ENCODE measurements at regions not wholly inside any gene's neighbourhood (a gene's known extent, or its start where the extent isn't known, plus 50 kb on each side); places are given as distances from the start of the nearest gene placed in this dataset.
"Not testable (repeated sequence)": the region's sequence is repeated elsewhere in the genome, so short reads cannot be mapped to it uniquely, and the experiment has no call there.

DNA sequence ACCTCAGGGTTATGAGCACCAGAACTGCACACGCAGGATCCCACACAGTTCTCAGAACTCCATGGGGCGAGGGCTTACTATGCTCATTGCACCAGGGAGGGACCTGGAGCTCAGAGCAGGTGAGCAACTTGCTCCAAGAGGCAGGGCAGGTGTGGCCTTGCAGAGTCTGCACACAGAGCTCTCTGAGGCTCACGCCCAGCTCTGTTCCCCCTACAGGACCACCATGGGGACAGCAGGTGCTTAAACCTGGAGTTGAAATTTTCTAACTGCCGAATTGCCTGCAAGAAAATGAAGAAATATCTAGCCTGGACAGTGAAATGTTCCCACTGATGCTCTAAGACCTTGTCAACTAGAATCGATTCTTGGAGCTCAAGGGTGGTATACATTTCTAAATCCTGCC, 49.9 kb upstream of the MSMB start:
- DNase-seq (ENCODE audit: low spot score); H3K27ac Mint-ChIP-seq; H3K4me3 Mint-ChIP-seq (ENCODE audit: low read depth); H3K36me3 Mint-ChIP-seq (ENCODE audit: low read depth); H3K27me3 Mint-ChIP-seq (ENCODE audit: low read depth); H3K9me3 Mint-ChIP-seq; intact Hi-C loops (cut with micrococcal nuclease): not testable (repeated sequence)
- peaks cover 25% of the 10 kb centered on the region for H3K4me1 Mint-ChIP-seq (ENCODE audit: low read depth)

DNA sequence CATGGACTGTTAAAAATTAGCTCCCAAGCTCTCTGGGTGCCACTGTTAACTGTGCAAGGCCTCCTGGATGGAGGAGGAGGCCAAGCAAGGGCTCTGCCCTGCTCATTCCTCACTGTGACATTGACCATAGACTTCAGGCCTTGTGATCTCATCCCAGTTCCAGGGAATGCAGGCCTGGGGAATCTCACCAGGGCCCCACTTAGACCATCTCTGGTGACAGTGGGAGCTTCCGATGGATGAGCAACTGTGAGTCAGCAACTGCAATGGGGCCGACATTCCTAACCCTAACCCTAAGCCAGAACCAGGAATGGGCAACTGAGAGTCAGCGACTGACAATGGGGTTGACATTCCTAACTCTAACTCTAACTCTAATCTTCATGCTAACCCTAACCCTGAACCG, 50.4 kb upstream of the MSMB start:
- Mint-ChIP-seq H3K9me3 (no peaks in the 10 kb centered on the region), H3K4me3 (ENCODE audit: low read depth) (no peak overlapping the region), H3K27ac (peak overlapping the region; percentile 78), H3K27me3 (ENCODE audit: low read depth) (peaks cover 3% of the 10 kb centered on the region), H3K4me1 (ENCODE audit: low read depth) (peaks cover 25% of the 10 kb centered on the region), H3K36me3 (ENCODE audit: low read depth) (no peaks in the 10 kb centered on the region)
- no peak for DNase-seq (ENCODE audit: low spot score)
- intact Hi-C loops (cut with micrococcal nuclease): no loop called here

GRCh38 chr10:46096909-46097575, 51.0 kb upstream of the MSMB start:
- Mint-ChIP-seq H3K27ac (peak overlapping the region; percentile 78), H3K9me3 (no peaks in the 10 kb centered on the region), H3K4me3 (ENCODE audit: low read depth) (no peak overlapping the region), H3K36me3 (ENCODE audit: low read depth) (no peaks in the 10 kb centered on the region), H3K4me1 (ENCODE audit: low read depth) (peaks cover 24% of the 10 kb centered on the region), H3K27me3 (ENCODE audit: low read depth) (peaks cover 4% of the 10 kb centered on the region)
- intact Hi-C loops (cut with micrococcal nuclease): no loop called here
- DNase-seq (ENCODE audit: low spot score): no peak

DNA sequence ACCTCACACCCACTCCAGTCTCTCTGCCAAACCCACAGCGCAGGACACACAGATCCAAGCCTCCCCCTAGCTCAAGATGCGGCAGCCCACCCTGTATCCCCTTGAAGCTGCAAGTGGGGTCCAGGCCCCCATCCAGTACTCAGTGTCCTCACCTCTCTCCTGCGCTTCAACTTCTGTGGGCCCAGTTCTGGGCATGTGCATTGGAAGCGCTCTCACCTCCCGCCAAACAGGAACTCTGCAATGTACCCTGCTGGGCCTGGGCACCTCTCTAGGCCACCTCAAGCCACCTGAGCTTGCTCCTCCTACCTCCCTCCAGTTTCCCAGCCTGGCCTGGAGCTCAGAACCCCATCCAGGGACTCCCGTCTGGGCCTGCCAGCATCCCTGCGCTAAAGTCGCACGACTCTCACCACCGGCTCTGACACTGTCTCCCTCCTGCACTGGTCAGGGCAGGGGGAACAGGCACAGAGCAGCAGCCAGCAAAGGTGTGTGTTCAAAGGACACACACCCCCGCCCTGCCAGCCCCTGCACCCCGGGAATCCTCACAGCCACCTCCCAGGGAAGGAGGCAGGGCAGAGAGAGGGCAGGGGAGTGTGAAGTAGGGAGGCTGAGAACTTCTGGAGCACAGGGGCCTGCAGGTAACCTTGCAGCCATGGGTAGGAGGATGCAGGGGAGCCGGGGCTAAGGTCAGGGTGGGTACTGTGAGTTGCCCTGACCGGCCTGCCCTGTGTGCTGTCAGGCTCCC, 51.7 kb upstream of the MSMB start:
- Mint-ChIP-seq H3K9me3 (no peaks in the 10 kb centered on the region), H3K27ac (no peak overlapping the region), H3K36me3 (ENCODE audit: low read depth) (no peaks in the 10 kb centered on the region), H3K4me3 (ENCODE audit: low read depth) (no peak overlapping the region), H3K27me3 (ENCODE audit: low read depth) (peaks cover 8% of the 10 kb centered on the region), H3K4me1 (ENCODE audit: low read depth) (peaks cover 24% of the 10 kb centered on the region)
- intact Hi-C loops (cut with micrococcal nuclease): no loop called here
- DNase-seq (ENCODE audit: low spot score): no peak

DNA sequence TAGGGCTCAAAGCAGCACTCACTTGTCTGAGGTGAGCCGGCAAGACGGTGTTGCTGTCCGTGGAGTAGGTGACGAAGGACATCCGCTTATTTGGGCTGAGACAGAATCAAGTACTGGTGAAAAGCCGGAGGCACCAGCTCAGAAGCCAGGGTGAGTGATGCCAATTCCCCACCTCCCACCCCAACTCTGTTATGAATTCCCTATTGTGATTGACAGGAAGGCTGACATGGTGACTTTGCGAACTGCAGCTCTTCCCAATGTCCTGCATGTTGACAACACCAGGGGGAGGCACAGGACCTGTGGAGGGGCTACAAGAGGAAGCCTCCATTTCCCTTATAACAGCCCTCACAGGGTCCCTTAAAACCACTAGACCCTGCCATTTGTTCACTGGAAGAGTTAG, 52.3 kb upstream of the MSMB start:
- no peak for DNase-seq (ENCODE audit: low spot score)
- H3K27me3 Mint-ChIP-seq (ENCODE audit: low read depth): peaks cover 8% of the 10 kb centered on the region
- peaks cover 24% of the 10 kb centered on the region for H3K4me1 Mint-ChIP-seq (ENCODE audit: low read depth)
- H3K9me3 Mint-ChIP-seq: no peaks in the 10 kb centered on the region
- intact Hi-C loops (cut with micrococcal nuclease): no loop called here
- no peaks in the 10 kb centered on the region for H3K36me3 Mint-ChIP-seq (ENCODE audit: low read depth)
- no peak overlapping the region for H3K27ac Mint-ChIP-seq
- no peak overlapping the region for H3K4me3 Mint-ChIP-seq (ENCODE audit: low read depth)

- intact Hi-C loops (cut with micrococcal nuclease); H3K27me3 Mint-ChIP-seq (ENCODE audit: low read depth); H3K27ac Mint-ChIP-seq; DNase-seq (ENCODE audit: low spot score); H3K36me3 Mint-ChIP-seq (ENCODE audit: low read depth); H3K4me3 Mint-ChIP-seq (ENCODE audit: low read depth); H3K9me3 Mint-ChIP-seq: not testable (repeated sequence)
- H3K4me1 Mint-ChIP-seq (ENCODE audit: low read depth): peaks cover 24% of the 10 kb centered on the region
These were observed 52.9 kb upstream of the MSMB start for GRCh38 chr10:46098925-46099324.

DNA sequence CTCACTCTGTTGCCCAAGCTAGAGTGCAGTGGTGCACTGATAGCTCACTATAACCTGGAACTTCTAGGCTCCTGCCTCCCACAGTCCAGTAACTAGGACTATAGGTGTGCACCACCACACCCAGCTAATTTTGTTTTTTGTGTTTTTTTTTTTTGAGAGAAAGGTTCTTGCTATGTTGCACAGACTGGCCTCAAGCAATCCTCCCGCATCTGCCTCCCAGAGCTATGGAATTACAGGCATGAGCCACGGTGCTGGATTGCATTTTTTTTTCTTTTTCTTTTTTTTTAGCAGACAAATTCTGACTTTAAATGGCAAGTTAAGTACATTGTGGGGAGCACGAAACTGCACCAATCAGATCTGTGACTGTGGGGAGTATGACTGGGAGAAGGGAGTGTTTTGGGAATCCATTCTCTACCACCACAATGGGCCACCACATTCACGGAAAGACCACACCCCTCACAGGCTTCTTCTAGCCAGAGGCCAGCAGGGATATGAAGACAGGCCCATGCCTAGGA, 58.1 kb upstream of the MSMB start:
- H3K4me1 Mint-ChIP-seq (ENCODE audit: low read depth): peaks cover 15% of the 10 kb centered on the region
- no peaks in the 10 kb centered on the region for H3K36me3 Mint-ChIP-seq (ENCODE audit: low read depth)
- no peak overlapping the region for H3K4me3 Mint-ChIP-seq (ENCODE audit: low read depth)
- intact Hi-C loops (cut with micrococcal nuclease): no loop called here
- no peak overlapping the region for H3K27ac Mint-ChIP-seq
- H3K27me3 Mint-ChIP-seq (ENCODE audit: low read depth): peaks cover 32% of the 10 kb centered on the region
- H3K9me3 Mint-ChIP-seq: no peaks in the 10 kb centered on the region
- DNase-seq (ENCODE audit: low spot score): no peak

DNA sequence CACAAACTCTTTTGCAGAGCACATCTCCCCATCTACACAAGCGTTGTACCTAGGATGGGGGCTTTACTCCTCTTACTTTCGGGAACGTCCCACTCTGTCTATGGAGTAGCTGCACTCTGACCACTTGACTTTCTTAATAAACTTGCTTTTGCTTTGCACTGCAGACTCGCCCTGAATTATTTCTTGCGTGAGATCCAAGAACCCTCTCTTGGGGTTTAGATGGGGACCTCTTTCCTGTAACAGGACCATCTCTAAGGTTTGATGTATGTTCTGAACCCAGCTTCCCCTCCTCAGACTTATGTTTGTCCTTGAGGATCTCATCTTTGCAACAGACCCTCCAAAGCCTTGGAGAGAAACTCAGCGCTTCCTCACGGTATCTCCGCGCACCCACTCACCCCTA, 59.3 kb upstream of the MSMB start:
- H3K36me3 Mint-ChIP-seq (ENCODE audit: low read depth); H3K27ac Mint-ChIP-seq; intact Hi-C loops (cut with micrococcal nuclease); H3K9me3 Mint-ChIP-seq; DNase-seq (ENCODE audit: low spot score): not testable (repeated sequence)
- Mint-ChIP-seq H3K4me1 (ENCODE audit: low read depth) (peaks cover 15% of the 10 kb centered on the region), H3K4me3 (ENCODE audit: low read depth) (peak overlapping the region; percentile 74), H3K27me3 (ENCODE audit: low read depth) (peaks cover 32% of the 10 kb centered on the region)

- intact Hi-C loops (cut with micrococcal nuclease); DNase-seq (ENCODE audit: low spot score); H3K36me3 Mint-ChIP-seq (ENCODE audit: low read depth); H3K27ac Mint-ChIP-seq; H3K9me3 Mint-ChIP-seq: not testable (repeated sequence)
- H3K4me3 Mint-ChIP-seq (ENCODE audit: low read depth): peak overlapping the region; percentile 74
- H3K4me1 Mint-ChIP-seq (ENCODE audit: low read depth): peaks cover 15% of the 10 kb centered on the region
- peaks cover 30% of the 10 kb centered on the region for H3K27me3 Mint-ChIP-seq (ENCODE audit: low read depth)
These were observed 59.9 kb upstream of the MSMB start for GRCh38 chr10:46105856-46106409.

GRCh38 chr10:46106410-46107255, 60.6 kb upstream of the MSMB start:
- H3K4me3 Mint-ChIP-seq (ENCODE audit: low read depth): peak overlapping the region; percentile 80
- DNase-seq (ENCODE audit: low spot score): peak; percentile 55
- H3K27me3 Mint-ChIP-seq (ENCODE audit: low read depth): peaks cover 28% of the 10 kb centered on the region
- H3K27ac Mint-ChIP-seq: no peak overlapping the region
- H3K4me1 Mint-ChIP-seq (ENCODE audit: low read depth): peaks cover 15% of the 10 kb centered on the region
- H3K36me3 Mint-ChIP-seq (ENCODE audit: low read depth): no peaks in the 10 kb centered on the region
- H3K9me3 Mint-ChIP-seq: no peaks in the 10 kb centered on the region
- intact Hi-C loops (cut with micrococcal nuclease): no loop called here

DNA sequence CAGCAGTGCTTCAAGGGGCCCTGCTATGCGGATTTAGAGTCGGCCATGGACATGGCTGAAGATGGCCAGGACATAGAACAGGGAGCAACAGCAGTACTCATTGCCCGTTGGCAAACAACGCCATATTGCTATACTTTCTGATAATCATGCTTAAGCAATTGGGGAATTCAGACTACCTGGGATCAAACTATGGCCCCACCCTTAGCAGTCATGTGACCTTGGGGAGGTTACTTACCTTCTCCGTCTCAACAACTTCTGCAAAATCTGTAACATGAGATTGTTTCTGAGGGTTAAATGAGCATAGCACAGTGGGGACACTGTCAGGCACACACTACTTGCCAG, 62.1 kb upstream of the MSMB start:
- DNase-seq (ENCODE audit: low spot score); intact Hi-C loops (cut with micrococcal nuclease); H3K9me3 Mint-ChIP-seq; H3K27ac Mint-ChIP-seq; H3K36me3 Mint-ChIP-seq (ENCODE audit: low read depth); H3K4me3 Mint-ChIP-seq (ENCODE audit: low read depth): not testable (repeated sequence)
- Mint-ChIP-seq H3K4me1 (ENCODE audit: low read depth) (peaks cover 15% of the 10 kb centered on the region), H3K27me3 (ENCODE audit: low read depth) (peaks cover 24% of the 10 kb centered on the region)

DNA sequence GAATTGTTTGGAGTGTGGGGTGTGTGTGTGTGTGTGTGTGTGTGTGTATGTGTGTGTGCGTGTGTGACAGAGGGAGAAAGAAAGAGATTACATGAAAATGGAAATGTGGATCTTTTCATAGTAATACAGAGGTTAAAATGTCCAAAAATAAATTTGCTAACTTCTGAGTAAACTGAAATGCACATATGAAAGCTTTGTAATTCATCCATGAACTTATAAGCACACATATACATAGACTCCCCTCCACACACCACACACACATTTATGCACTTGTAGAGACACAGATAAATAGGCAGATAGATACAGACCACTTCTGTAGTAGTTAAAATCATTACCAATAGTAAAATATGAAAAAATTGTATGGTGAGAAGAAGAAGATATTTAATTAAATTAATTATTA, 108.2 kb upstream of the MSMB start:
- intact Hi-C loops (cut with micrococcal nuclease); H3K4me3 Mint-ChIP-seq (ENCODE audit: low read depth); H3K4me1 Mint-ChIP-seq (ENCODE audit: low read depth); H3K27me3 Mint-ChIP-seq (ENCODE audit: low read depth); DNase-seq (ENCODE audit: low spot score); H3K27ac Mint-ChIP-seq; H3K36me3 Mint-ChIP-seq (ENCODE audit: low read depth); H3K9me3 Mint-ChIP-seq: not testable (repeated sequence)
